Endothelial cell of umbilical vein (primary cell): ENCODE measurements at regions not wholly inside any gene's neighbourhood (a gene's known extent, or its start where the extent isn't known, plus 50 kb on each side); places are given as distances from the start of the nearest gene placed in this dataset.

ENCODE experiments used
- BruUV-seq: library from RNA; stranded (reverse); fragments of 400-500 nt; replicated peaks from 2 replicates; lab custom pipeline; 2021; lab: Mats Ljungman, UMichigan
- CTCF ChIA-PET: fragments of 300-600, 350-600 bp; sonication (Branson Sonifier 250); formaldehyde crosslinking; loops from one replicate; lab custom pipeline; 2021; ENCODE audit warnings: antibody characterized with exemption, inconsistent platforms; lab: Charles Lee
- POLR2A ChIA-PET: fragments of 300-600, 350-600 bp; sonication (Branson Sonifier 250); formaldehyde crosslinking; loops from one replicate; lab custom pipeline; 2021; ENCODE audit warnings: antibody characterized with exemption, inconsistent platforms; lab: Charles Lee
- DNase-seq: peaks from one replicate; pipeline ENCODE4 v3.0.0-alpha.2; 2011; ENCODE audit warnings: low read depth, low spot score
- FAIRE-seq: peaks from 2 replicates; lab custom pipeline; 2011; peaks lifted over from hg19 to GRCh38; lab: Jason Lieb, UNC
- H2AFZ ChIP-seq: 2 replicates; pipeline ENCODE4 v1.6.0; 2012; ENCODE audit warnings: low read depth, low read length, control low read depth, inconsistent platforms
- H3K27ac ChIP-seq: 2 replicates; pipeline ENCODE4 v1.5.1; 2011; ENCODE audit warnings: low read depth, mild to moderate bottlenecking, control low read depth, low read length, moderate library complexity; ENCODE audit not compliant: insufficient read depth
- H3K27me3 ChIP-seq, 2 experiments: 2 replicates each; pipeline versions ENCODE4 v1.6.0 to v1.6.1; 2011; ENCODE audit warnings: low read length in 2 of 2, mixed read lengths in 1 of 2; ENCODE audit not compliant: control insufficient read depth in 2 of 2, insufficient read depth in 2 of 2
- H3K36me3 ChIP-seq, 2 experiments: 2 replicates in 1 of 2; 3 replicates in 1 of 2; pipeline ENCODE4 v1.5.1; 2011; ENCODE audit warnings: low read length in 2 of 2, mild to moderate bottlenecking in 1 of 2, moderate library complexity in 1 of 2; ENCODE audit not compliant: control insufficient read depth in 2 of 2, insufficient read depth in 2 of 2; ENCODE audit errors: extremely low read depth in 1 of 2
- H3K4me1 ChIP-seq: 3 replicates; pipeline ENCODE4 v1.5.1; 2011; ENCODE audit warnings: mild to moderate bottlenecking, low read length; ENCODE audit not compliant: control insufficient read depth, insufficient read depth; ENCODE audit errors: extremely low read depth
- H3K4me2 ChIP-seq: 2 replicates; pipeline ENCODE4 v1.6.1; 2011; ENCODE audit warnings: low read length, control low read depth, mixed read lengths; ENCODE audit not compliant: insufficient read depth
- H3K4me3 ChIP-seq, 3 experiments: fragments of 200-600 bp in 1 of 3; sonication (generic), shearing (Covaris generic) in 1 of 3; replicated peaks in 1 of 3; 2 replicates each; pipeline ENCODE4 v1.5.1; 2011 to 2016; ENCODE audit warnings: control low read depth in 3 of 3, low read length in 3 of 3, mild to moderate bottlenecking in 2 of 3, inconsistent platforms in 1 of 3, low read depth in 1 of 3, moderate library complexity in 1 of 3; ENCODE audit not compliant: insufficient read depth in 1 of 3
- H3K79me2 ChIP-seq: 2 replicates; pipeline ENCODE4 v1.6.0; 2012; ENCODE audit warnings: low read length, inconsistent platforms; ENCODE audit not compliant: control insufficient read depth, insufficient read depth
- H3K9ac ChIP-seq: replicated peaks from 2 replicates; pipeline ENCODE3; 2011; ENCODE audit warnings: low read length, control low read depth; ENCODE audit not compliant: insufficient read depth; ENCODE audit errors: extremely low read depth
- H3K9me1 ChIP-seq: replicated peaks from 3 replicates; pipeline ENCODE4 v1.6.0; 2011; ENCODE audit warnings: mild to moderate bottlenecking, low read length; ENCODE audit not compliant: control insufficient read depth, insufficient read depth; ENCODE audit errors: extremely low read depth
- H3K9me3 ChIP-seq: replicated peaks from 2 replicates; pipeline ENCODE4 v1.5.1; 2012; ENCODE audit warnings: low read length, inconsistent platforms; ENCODE audit not compliant: control insufficient read depth, insufficient read depth
- H4K20me1 ChIP-seq: replicated peaks from 2 replicates; pipeline ENCODE3; 2011; ENCODE audit warnings: mild to moderate bottlenecking, low read length; ENCODE audit not compliant: control insufficient read depth, insufficient read depth; ENCODE audit errors: extremely low read depth
- CTCF ChIP-seq, 2 donors: IDR thresholded peaks; 1 replicate in 1 of 2; 2 replicates in 1 of 2; pipeline ENCODE4 v1.5.1; 2011; ENCODE audit warnings: low read length in 2 of 2, mild to moderate bottlenecking in 2 of 2, moderate library complexity in 2 of 2, control low read depth in 1 of 2, inconsistent platforms in 1 of 2, low read depth in 1 of 2; ENCODE audit not compliant: insufficient read depth in 1 of 2; ENCODE audit errors: extremely low read depth in 1 of 2
- EZH2 ChIP-seq: IDR thresholded peaks from 2 replicates; pipeline ENCODE4 v1.6.1; 2012; ENCODE audit warnings: borderline replicate concordance, low read depth, mild to moderate bottlenecking, moderate library complexity, low read length, inconsistent platforms; ENCODE audit not compliant: severe bottlenecking
- FOS ChIP-seq: IDR thresholded peaks from 2 replicates; pipeline ENCODE4 v1.6.1; 2011; ENCODE audit warnings: mild to moderate bottlenecking, low read length, moderate library complexity, borderline replicate concordance; ENCODE audit not compliant: insufficient read depth
- GATA2 ChIP-seq: IDR thresholded peaks from 2 replicates; pipeline ENCODE4 v1.7.0; 2011; ENCODE audit warnings: low read depth, mild to moderate bottlenecking, moderate library complexity, mixed read lengths, low read length; ENCODE audit not compliant: insufficient read length, insufficient read depth
- JUN ChIP-seq: IDR thresholded peaks from 2 replicates; pipeline ENCODE4 v1.6.1; 2011; ENCODE audit warnings: borderline replicate concordance, low read depth; ENCODE audit not compliant: insufficient read length, insufficient read depth
- MAX ChIP-seq: IDR thresholded peaks from 2 replicates; pipeline ENCODE4 v1.6.1; 2011; ENCODE audit not compliant: insufficient read depth, insufficient read length
- MYC ChIP-seq: IDR thresholded peaks from one replicate; pipeline ENCODE4 v1.6.1; 2011; ENCODE audit warnings: mild to moderate bottlenecking, low read depth, low read length
- POLR2A ChIP-seq: IDR thresholded peaks from 2 replicates; pipeline ENCODE4 v1.6.1; 2012; ENCODE audit warnings: low read depth, mild to moderate bottlenecking, control low read depth, low read length
- POLR2AphosphoS5 ChIP-seq: IDR thresholded peaks from 2 replicates; pipeline ENCODE4 v1.6.1; 2012; ENCODE audit warnings: low read depth, mild to moderate bottlenecking, control low read depth, low read length, moderate library complexity; ENCODE audit not compliant: insufficient read depth
- dilution Hi-C: fragments of 300-500 bp; cut with MboI; formaldehyde crosslinking; loops from one replicate; pipeline ENCODE4 v1.15.0; 2019; ENCODE audit warnings: low sequenced_read_pairs; ENCODE audit not compliant: extremely low pct_ligation_motif_present
- intact Hi-C: fragments of 100-400 bp; cut with micrococcal nuclease; formaldehyde crosslinking; loops from one replicate; pipeline ENCODE4 v1.10.0; 2022

- Histone ChIP-seq H3K4me1 (no peaks in the 10 kb centered on the region), H3K4me3 (no peak overlapping the region), H3K36me3 (no peaks in the 10 kb centered on the region), H3K27me3 (no peaks in the 10 kb centered on the region), H3K27ac (no peak overlapping the region), H2AFZ (no peak overlapping the region), H4K20me1 (no peaks in the 10 kb centered on the region), H3K4me2 (no peak overlapping the region), H3K9me3 (no peaks in the 10 kb centered on the region), H3K9me1 (no peaks in the 10 kb centered on the region), H3K79me2 (no peaks in the 10 kb centered on the region), H3K9ac (no peak overlapping the region)
- ChIA-PET POLR2A (no interaction called here), CTCF (interaction anchor here (2.0 kb wide), 1 partner anchor 225 kb away, joined by 4 read pairs; no protein-coding TSS in a partner anchor)
- no peak for TF ChIP-seq EZH2
- no peak for TF ChIP-seq MYC
- TF ChIP-seq POLR2A: no peak
- no peak for TF ChIP-seq MAX
- TF ChIP-seq JUN: no peak
- TF ChIP-seq CTCF (IDR thresholded peaks at IDR 0.05; ENCODE audit: extremely low read depth in 1 of 2, insufficient read depth in 1 of 2, low read depth in 1 of 2, low read length in 2 of 2): no peak
- no peak for TF ChIP-seq POLR2AphosphoS5
- no peak for TF ChIP-seq FOS
- no peak for TF ChIP-seq GATA2
- dilution Hi-C loops: no loop called here
- FAIRE-seq (no peak), DNase-seq (no peak)
- BruUV-seq: no TSS peak
- intact Hi-C loops: no loop called here
These were observed 161.1 kb upstream of the TOPAZ1 start for GRCh38 chr3:44080474-44081072.
